Loucy (cell line): ENCODE measurements at regions not wholly inside any gene's neighbourhood (a gene's known extent, or its start where the extent isn't known, plus 50 kb on each side); places are given as distances from the start of the nearest gene placed in this dataset.

Source experiments
- H2AFZ ChIP-seq: fragments of 200-600 bp; sonication (generic); 2 replicates; pipeline ENCODE4 v1.6.0; 2016; ENCODE audit warnings: antibody characterized with exemption, mild to moderate bottlenecking, low read length, moderate library complexity
- H3F3A ChIP-seq: fragments of 200-600 bp; 2 replicates; pipeline ENCODE4 v1.6.0; 2016; ENCODE audit warnings: antibody characterized with exemption, low read depth, mild to moderate bottlenecking
- H3K27me3 ChIP-seq: fragments of 200-600 bp; sonication (generic); 2 replicates; pipeline ENCODE4 v1.6.1; 2014; ENCODE audit warnings: low read length, mild to moderate bottlenecking; ENCODE audit not compliant: insufficient read depth, poor library complexity, severe bottlenecking
- H3K36me3 ChIP-seq: fragments of 200-600 bp; sonication (generic); 2 replicates; pipeline ENCODE4 v1.6.1; 2016; ENCODE audit warnings: low read length; ENCODE audit not compliant: insufficient read depth
- H3K4me1 ChIP-seq: fragments of 200-600 bp; sonication (generic); 2 replicates; pipeline ENCODE4 v1.5.1; 2014; ENCODE audit warnings: low read length, mild to moderate bottlenecking; ENCODE audit not compliant: insufficient read depth, poor library complexity, severe bottlenecking
- H3K4me2 ChIP-seq: fragments of 200-600 bp; sonication (generic); 2 replicates; pipeline ENCODE4 v1.6.0; 2014; ENCODE audit warnings: antibody characterized with exemption, low read length, low read depth, mild to moderate bottlenecking; ENCODE audit not compliant: poor library complexity, severe bottlenecking
- H3K4me3 ChIP-seq: fragments of 200-600 bp; sonication (generic); 2 replicates; pipeline ENCODE4 v1.5.1; 2014; ENCODE audit warnings: low read length, mild to moderate bottlenecking, mixed read lengths; ENCODE audit not compliant: poor library complexity, severe bottlenecking
- H3K79me2 ChIP-seq: fragments of 200-600 bp; sonication (generic); 2 replicates; pipeline ENCODE4 v1.6.1; 2014; ENCODE audit warnings: low read length; ENCODE audit not compliant: insufficient read depth
- H3K9ac ChIP-seq: fragments of 200-600 bp; sonication (generic); 2 replicates; pipeline ENCODE4 v1.6.0; 2014; ENCODE audit warnings: mild to moderate bottlenecking, low read depth, low read length, moderate library complexity; ENCODE audit not compliant: poor library complexity, severe bottlenecking
- H3K9me2 ChIP-seq: fragments of 200-600 bp; sonication (generic); replicated peaks from 2 replicates; pipeline ENCODE4 v1.6.1; 2016; ENCODE audit warnings: low read depth, low read length, mixed read lengths
- H3K9me3 ChIP-seq: fragments of 200-600 bp; sonication (generic); 2 replicates; pipeline ENCODE4 v1.6.1; 2014; ENCODE audit warnings: mild to moderate bottlenecking, antibody characterized with exemption, low read length, low read depth; ENCODE audit not compliant: insufficient read depth
- H4K20me1 ChIP-seq: fragments of 200-600 bp; sonication (generic); 2 replicates; pipeline ENCODE4 v1.6.0; 2014; ENCODE audit warnings: antibody characterized with exemption, low read length, mild to moderate bottlenecking; ENCODE audit not compliant: insufficient read depth, poor library complexity, severe bottlenecking
- CTCF ChIP-seq: fragments of 200-600 bp; sonication (generic); conservative IDR thresholded peaks from 2 replicates; pipeline ENCODE4 v1.5.1; 2014; ENCODE audit warnings: mild to moderate bottlenecking, antibody characterized with exemption, low read length
- EZH2phosphoT487 ChIP-seq: fragments of 200-600 bp; IDR thresholded peaks from 2 replicates; pipeline ENCODE4 v1.6.1; 2018; ENCODE audit warnings: antibody characterized with exemption, mild to moderate bottlenecking, moderate library complexity, borderline replicate concordance

GRCh38 chr18:39188278-39188677, 1622.7 kb upstream of the CELF4 start:
- Histone ChIP-seq H3K9ac (no peak overlapping the region), H3K4me3 (no peak overlapping the region), H4K20me1 (no peaks in the 10 kb centered on the region), H3K4me2 (no peak overlapping the region), H3K27me3 (no peaks in the 10 kb centered on the region), H3F3A (no peaks in the 10 kb centered on the region), H3K4me1 (no peaks in the 10 kb centered on the region), H3K9me3 (no peaks in the 10 kb centered on the region), H3K36me3 (no peaks in the 10 kb centered on the region), H3K79me2 (no peaks in the 10 kb centered on the region), H2AFZ (no peak overlapping the region), H3K9me2 (no peaks in the 10 kb centered on the region)
- TF ChIP-seq CTCF (no peak), EZH2phosphoT487 (no peak)

- Histone ChIP-seq H2AFZ (no peak overlapping the region), H4K20me1 (no peaks in the 10 kb centered on the region), H3K4me1 (no peaks in the 10 kb centered on the region), H3F3A (no peaks in the 10 kb centered on the region), H3K79me2 (no peaks in the 10 kb centered on the region), H3K36me3 (no peaks in the 10 kb centered on the region), H3K9me2 (no peaks in the 10 kb centered on the region), H3K4me2 (no peak overlapping the region), H3K4me3 (no peak overlapping the region), H3K9ac (no peak overlapping the region), H3K27me3 (no peaks in the 10 kb centered on the region), H3K9me3 (no peaks in the 10 kb centered on the region)
- TF ChIP-seq EZH2phosphoT487 = no peak
- no peak for TF ChIP-seq CTCF
Measured at GRCh38 chr18:39186008-39186407, 1620.4 kb upstream of the CELF4 start.

GRCh38 chr18:39184176-39184575, 1618.6 kb upstream of the CELF4 start:
- TF ChIP-seq CTCF (no peak), EZH2phosphoT487 (no peak)
- H3K36me3 ChIP-seq = no peaks in the 10 kb centered on the region
- H3K9me3 ChIP-seq = no peaks in the 10 kb centered on the region
- no peaks in the 10 kb centered on the region for H3K79me2 ChIP-seq
- H3K4me1 ChIP-seq = no peaks in the 10 kb centered on the region
- no peaks in the 10 kb centered on the region for H3K9me2 ChIP-seq
- H3K4me2 ChIP-seq = no peak overlapping the region
- H4K20me1 ChIP-seq = no peaks in the 10 kb centered on the region
- H3K9ac ChIP-seq = no peak overlapping the region
- H3F3A ChIP-seq = no peaks in the 10 kb centered on the region
- no peak overlapping the region for H3K4me3 ChIP-seq
- no peak overlapping the region for H2AFZ ChIP-seq
- no peaks in the 10 kb centered on the region for H3K27me3 ChIP-seq
